ENCODE measurements at regions not wholly inside any gene's neighbourhood (a gene's known extent, or its start where the extent isn't known, plus 50 kb on each side); places are given as distances from the start of the nearest gene placed in this dataset.

DNA sequence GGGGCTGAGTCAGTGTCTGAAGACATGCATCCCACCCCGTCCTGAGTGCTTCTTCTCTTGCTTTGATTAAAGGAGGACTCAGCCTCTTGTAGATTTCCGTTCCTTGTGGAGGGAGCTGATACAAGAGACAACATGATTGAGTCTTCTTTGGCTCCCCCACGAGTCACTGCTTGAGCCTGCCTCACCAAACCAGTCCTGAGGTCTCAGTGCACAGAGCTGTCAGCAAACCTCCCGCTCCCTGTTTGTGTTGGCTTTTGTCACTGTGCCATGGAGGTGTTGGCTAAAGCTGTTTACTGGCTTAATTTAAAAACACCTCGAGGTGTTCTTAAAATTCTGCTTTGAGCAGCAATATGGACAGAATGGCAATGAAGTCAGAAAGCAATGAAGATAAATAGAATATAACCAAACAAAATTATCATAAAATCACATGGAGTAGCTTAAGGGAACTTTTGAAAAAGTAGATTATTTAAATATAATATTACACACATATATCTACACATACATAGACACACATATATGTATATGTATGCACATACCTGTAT is 234.1 kb upstream of the ANKRD55 start:
- H3K4me1 Mint-ChIP-seq, result peaks cover 0 to 4% (median 0%) of the 10 kb centered on the region in 3 donors
- H3K36me3 Mint-ChIP-seq, result peaks cover 0 to 2% (median 0%) of the 10 kb centered on the region in 3 donors
- Histone ChIP-seq H3K4me3 (ENCODE audit: low read length) (no peak overlapping the region), H3K4me1 (ENCODE audit: insufficient read depth, low read length) (no peaks in the 10 kb centered on the region), H3K9me3 (ENCODE audit: low read length) (no peaks in the 10 kb centered on the region), H3K36me3 (ENCODE audit: insufficient read depth, low read length) (no peaks in the 10 kb centered on the region), H3K27ac (ENCODE audit: low read depth, low read length) (no peak overlapping the region), H3K27me3 (ENCODE audit: insufficient read depth, low read length, poor library complexity, severe bottlenecking) (no peaks in the 10 kb centered on the region)
- CTCF ChIA-PET, result no interaction called here
- no peak for DNase-seq
- H3K4me3 Mint-ChIP-seq, result no peak overlapping the region
- H3K27me3 Mint-ChIP-seq, result peaks cover 7 to 17% of the 10 kb centered on the region in 2 donors
- no peaks in the 10 kb centered on the region for H3K9me3 Mint-ChIP-seq
- POLR2A ChIA-PET, result no interaction called here
- no peak overlapping the region for H3K27ac Mint-ChIP-seq

DNA sequence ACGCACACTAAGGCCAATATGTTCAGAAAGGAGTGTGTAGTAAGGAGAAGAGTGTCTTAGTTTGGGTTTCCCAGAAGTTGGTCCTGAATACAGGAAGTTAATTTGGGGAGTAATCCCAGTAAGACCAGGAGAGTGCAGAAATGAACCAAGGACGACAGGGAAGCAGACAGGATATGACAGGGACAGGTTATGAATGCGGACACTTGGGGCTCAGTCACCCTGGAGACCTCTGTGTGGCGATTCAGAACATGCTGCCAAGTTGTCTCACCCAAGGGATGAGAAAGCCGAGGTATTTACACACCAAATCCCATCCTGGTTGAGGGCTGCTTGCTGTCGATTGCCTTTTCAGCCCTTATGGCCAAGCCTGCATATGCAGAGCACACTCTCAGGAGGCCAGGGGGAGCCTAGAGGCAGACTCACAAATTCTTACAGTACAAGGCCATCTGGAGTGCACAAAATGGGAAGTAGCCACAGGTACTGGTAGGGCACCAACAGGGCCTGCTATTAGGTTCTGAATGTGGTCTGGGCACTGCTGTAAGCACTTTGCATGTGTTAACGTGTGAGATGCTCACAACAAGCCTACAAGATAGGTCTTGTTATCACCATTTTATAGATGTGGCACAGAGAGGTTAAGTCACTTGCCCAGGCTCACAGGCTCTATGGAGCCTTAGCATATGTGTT is 233.1 kb upstream of the ANKRD55 start:
- CTCF ChIA-PET, result no interaction called here
- Histone ChIP-seq H3K4me3 (ENCODE audit: low read length) (no peak overlapping the region), H3K27ac (ENCODE audit: low read depth, low read length) (no peak overlapping the region), H3K4me1 (ENCODE audit: insufficient read depth, low read length) (no peaks in the 10 kb centered on the region), H3K27me3 (ENCODE audit: insufficient read depth, low read length, poor library complexity, severe bottlenecking) (no peaks in the 10 kb centered on the region), H3K36me3 (ENCODE audit: insufficient read depth, low read length) (no peaks in the 10 kb centered on the region), H3K9me3 (ENCODE audit: low read length) (no peaks in the 10 kb centered on the region)
- Mint-ChIP-seq H3K27me3 (peaks cover 7 to 17% of the 10 kb centered on the region in 2 donors), H3K4me1 (peaks cover 0 to 4% (median 0%) of the 10 kb centered on the region in 3 donors), H3K4me3 (no peak overlapping the region), H3K9me3 (no peaks in the 10 kb centered on the region), H3K27ac (no peak overlapping the region), H3K36me3 (peaks cover 0 to 2% (median 0%) of the 10 kb centered on the region in 3 donors)
- DNase-seq, result no peak
- POLR2A ChIA-PET, result no interaction called here

DNA sequence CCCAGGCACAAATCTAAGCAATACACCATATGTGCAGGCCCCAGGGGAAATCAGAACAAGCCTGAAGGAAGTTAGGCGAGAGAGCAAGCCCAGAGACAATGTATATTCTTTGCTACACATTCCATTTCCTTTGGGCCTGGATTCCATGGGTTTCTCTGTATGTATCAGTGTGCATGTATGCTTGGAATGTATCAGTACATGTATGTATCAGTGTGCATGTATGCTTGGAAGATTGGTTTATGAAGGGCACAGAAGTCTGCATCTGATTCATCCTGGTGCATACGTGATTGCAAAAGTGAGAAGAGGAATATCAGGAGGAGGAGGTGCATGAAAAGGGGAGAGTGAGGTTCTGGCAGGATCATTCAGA is 232.6 kb upstream of the ANKRD55 start:
- ChIA-PET CTCF (no interaction called here), POLR2A (no interaction called here)
- H3K27ac Mint-ChIP-seq, result no peak overlapping the region
- Histone ChIP-seq H3K27me3 (ENCODE audit: insufficient read depth, low read length, poor library complexity, severe bottlenecking) (no peaks in the 10 kb centered on the region), H3K36me3 (ENCODE audit: insufficient read depth, low read length) (no peaks in the 10 kb centered on the region), H3K9me3 (ENCODE audit: low read length) (no peaks in the 10 kb centered on the region), H3K4me3 (ENCODE audit: low read length) (no peak overlapping the region), H3K27ac (ENCODE audit: low read depth, low read length) (no peak overlapping the region), H3K4me1 (ENCODE audit: insufficient read depth, low read length) (no peaks in the 10 kb centered on the region)
- H3K4me1 Mint-ChIP-seq, result peaks cover 0 to 4% (median 0%) of the 10 kb centered on the region in 3 donors
- peaks cover 0 to 2% (median 0%) of the 10 kb centered on the region in 3 donors for H3K36me3 Mint-ChIP-seq
- H3K27me3 Mint-ChIP-seq, result peaks cover 7 to 17% of the 10 kb centered on the region in 2 donors
- no peak overlapping the region for H3K4me3 Mint-ChIP-seq
- H3K9me3 Mint-ChIP-seq, result no peaks in the 10 kb centered on the region
- DNase-seq, result no peak

DNA sequence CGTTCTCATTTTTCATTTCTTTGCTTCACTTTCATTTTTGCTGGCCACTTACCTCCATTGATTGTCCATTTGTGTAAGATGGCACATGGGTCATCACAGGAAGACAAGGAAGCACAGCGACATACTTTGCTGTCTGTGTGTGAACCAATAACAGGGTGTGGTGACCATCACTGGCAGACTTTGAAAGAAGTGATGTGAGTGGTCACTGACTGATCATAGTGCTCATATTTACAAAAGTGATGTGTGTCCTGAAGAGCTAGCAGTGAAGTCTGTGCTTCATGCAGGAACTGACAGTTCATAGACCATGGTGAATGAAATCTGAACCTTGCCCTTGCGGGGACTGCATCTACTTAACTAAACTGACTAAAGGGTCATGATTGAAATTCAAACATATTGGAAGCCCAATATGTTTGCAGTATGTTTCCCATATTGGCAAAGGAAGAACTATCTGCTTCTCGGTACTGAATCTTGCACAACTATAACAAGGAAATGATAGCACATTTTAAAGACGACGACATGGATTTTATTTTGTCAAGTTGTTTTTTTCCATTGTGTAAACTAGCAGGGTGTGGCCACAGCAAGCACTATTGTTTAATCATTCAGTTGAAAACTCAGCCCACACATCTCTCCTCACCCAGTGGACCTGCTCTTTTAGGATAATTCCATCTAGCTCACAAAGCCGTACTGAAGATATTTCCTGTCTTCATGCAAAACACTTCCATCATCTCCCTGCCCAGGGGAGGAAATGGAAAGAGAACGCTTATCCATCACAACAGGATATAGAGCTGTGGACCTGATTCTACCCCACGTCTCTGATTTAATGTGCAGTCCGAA is 232.0 kb upstream of the ANKRD55 start:
- DNase-seq, result no peak
- Histone ChIP-seq H3K4me1 (ENCODE audit: insufficient read depth, low read length) (no peaks in the 10 kb centered on the region), H3K27me3 (ENCODE audit: insufficient read depth, low read length, poor library complexity, severe bottlenecking) (no peaks in the 10 kb centered on the region), H3K9me3 (ENCODE audit: low read length) (no peaks in the 10 kb centered on the region), H3K4me3 (ENCODE audit: low read length) (no peak overlapping the region), H3K36me3 (ENCODE audit: insufficient read depth, low read length) (no peaks in the 10 kb centered on the region), H3K27ac (ENCODE audit: low read depth, low read length) (no peak overlapping the region)
- peaks cover 0 to 2% (median 0%) of the 10 kb centered on the region in 3 donors for H3K36me3 Mint-ChIP-seq
- peaks cover 7 to 17% of the 10 kb centered on the region in 2 donors for H3K27me3 Mint-ChIP-seq
- H3K9me3 Mint-ChIP-seq, result no peaks in the 10 kb centered on the region
- no peak overlapping the region for H3K4me3 Mint-ChIP-seq
- no peak overlapping the region for H3K27ac Mint-ChIP-seq
- ChIA-PET CTCF (no interaction called here), POLR2A (no interaction called here)
- no peaks in the 10 kb centered on the region for H3K4me1 Mint-ChIP-seq

DNA sequence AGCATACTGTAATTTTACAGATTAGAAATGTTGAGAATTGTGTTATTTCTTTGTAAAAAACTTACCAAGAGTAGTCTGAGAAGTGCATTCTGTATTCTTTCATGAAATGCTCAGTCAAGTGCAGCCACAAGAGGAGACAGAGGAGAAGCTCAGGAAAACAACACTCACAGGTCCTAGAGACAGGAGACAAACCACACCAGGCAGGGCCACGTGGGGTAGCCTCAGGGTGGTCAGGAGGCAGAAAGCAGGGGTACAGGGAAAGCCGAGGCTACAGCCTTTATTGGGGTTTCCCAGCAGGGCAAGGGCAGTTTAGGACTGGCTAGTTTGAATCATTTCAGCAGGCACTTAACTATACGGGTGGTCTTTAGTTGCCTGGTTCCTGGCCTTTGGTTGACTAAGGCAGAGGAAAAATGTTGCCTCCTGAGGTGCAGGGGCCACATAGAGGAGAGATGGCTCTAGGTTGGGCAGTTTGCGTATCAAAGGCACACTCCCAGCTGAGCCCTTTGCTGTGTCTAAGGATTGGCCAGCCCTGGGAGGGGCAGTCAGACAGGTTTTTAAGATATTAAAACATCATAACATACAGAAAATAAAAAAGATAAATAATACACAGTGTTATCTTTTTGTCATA is 230.9 kb upstream of the ANKRD55 start:
- Mint-ChIP-seq H3K27ac (no peak overlapping the region), H3K4me1 (no peaks in the 10 kb centered on the region), H3K4me3 (no peak overlapping the region), H3K27me3 (peaks cover 7 to 17% of the 10 kb centered on the region in 2 donors), H3K9me3 (no peaks in the 10 kb centered on the region), H3K36me3 (peaks cover 0 to 2% (median 0%) of the 10 kb centered on the region in 3 donors)
- H3K4me3 ChIP-seq (ENCODE audit: low read length), result no peak overlapping the region
- no peaks in the 10 kb centered on the region for H3K27me3 ChIP-seq (ENCODE audit: insufficient read depth, low read length, poor library complexity, severe bottlenecking)
- no peaks in the 10 kb centered on the region for H3K36me3 ChIP-seq (ENCODE audit: insufficient read depth, low read length)
- POLR2A ChIA-PET, result no interaction called here
- no peaks in the 10 kb centered on the region for H3K4me1 ChIP-seq (ENCODE audit: insufficient read depth, low read length)
- H3K9me3 ChIP-seq (ENCODE audit: low read length), result no peaks in the 10 kb centered on the region
- no peak overlapping the region for H3K27ac ChIP-seq (ENCODE audit: low read depth, low read length)
- CTCF ChIA-PET, result no interaction called here
- no peak for DNase-seq

DNA sequence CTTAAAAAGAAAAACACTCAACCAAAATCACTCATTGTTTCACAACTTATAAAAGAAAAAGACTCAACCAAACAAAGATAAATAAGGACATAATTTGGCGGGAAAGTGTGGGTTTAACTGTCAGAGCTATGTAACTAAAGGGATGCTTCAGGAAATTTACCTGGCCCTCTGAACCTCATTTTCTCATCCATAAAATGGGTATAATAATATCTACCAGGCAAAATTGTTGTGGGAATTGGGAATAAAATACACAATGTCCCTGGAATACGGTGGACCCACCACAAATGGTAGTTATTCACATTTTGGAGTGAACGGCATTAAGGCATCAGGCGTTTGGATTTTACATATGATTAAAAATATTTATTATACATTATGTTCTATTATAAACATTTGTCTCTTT is 228.5 kb upstream of the ANKRD55 start:
- H3K27me3 Mint-ChIP-seq, result peaks cover 6 to 10% of the 10 kb centered on the region in 2 donors
- Histone ChIP-seq H3K27me3 (ENCODE audit: insufficient read depth, low read length, poor library complexity, severe bottlenecking) (no peaks in the 10 kb centered on the region), H3K27ac (ENCODE audit: low read depth, low read length) (no peak overlapping the region), H3K4me3 (ENCODE audit: low read length) (no peak overlapping the region), H3K4me1 (ENCODE audit: insufficient read depth, low read length) (no peaks in the 10 kb centered on the region), H3K9me3 (ENCODE audit: low read length) (no peaks in the 10 kb centered on the region), H3K36me3 (ENCODE audit: insufficient read depth, low read length) (no peaks in the 10 kb centered on the region)
- H3K4me3 Mint-ChIP-seq, result no peak overlapping the region
- H3K4me1 Mint-ChIP-seq, result no peaks in the 10 kb centered on the region
- DNase-seq, result no peak
- POLR2A ChIA-PET, result no interaction called here
- CTCF ChIA-PET, result no interaction called here
- H3K36me3 Mint-ChIP-seq, result peaks cover 0 to 2% (median 0%) of the 10 kb centered on the region in 3 donors
- H3K27ac Mint-ChIP-seq, result no peak overlapping the region
- no peaks in the 10 kb centered on the region for H3K9me3 Mint-ChIP-seq

DNA sequence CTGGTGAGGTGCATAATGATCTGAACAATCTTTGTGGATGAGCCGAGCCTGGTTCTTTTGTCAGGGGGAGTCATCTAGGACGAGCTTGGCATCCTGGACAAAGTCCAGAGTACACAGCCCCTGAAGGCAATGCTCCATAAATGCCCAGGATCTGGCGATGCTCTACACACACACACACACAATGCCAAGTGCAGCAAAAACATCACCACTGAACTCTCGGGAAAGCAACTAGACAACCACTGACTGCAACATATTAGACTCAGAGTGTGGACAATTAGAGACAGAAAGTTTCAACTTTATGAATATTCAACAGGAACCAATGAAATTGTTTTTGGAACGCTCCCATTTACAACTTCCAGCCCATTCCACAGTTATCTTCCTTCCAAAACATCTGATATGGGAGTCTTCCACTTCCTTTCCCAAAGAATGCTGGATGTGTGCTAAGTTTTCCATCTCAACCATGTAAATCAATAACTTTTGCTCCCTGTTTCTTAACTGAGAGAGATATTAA is 227.6 kb upstream of the ANKRD55 start:
- Histone ChIP-seq H3K27ac (ENCODE audit: low read depth, low read length) (no peak overlapping the region), H3K27me3 (ENCODE audit: insufficient read depth, low read length, poor library complexity, severe bottlenecking) (no peaks in the 10 kb centered on the region), H3K4me3 (ENCODE audit: low read length) (no peak overlapping the region), H3K9me3 (ENCODE audit: low read length) (no peaks in the 10 kb centered on the region), H3K36me3 (ENCODE audit: insufficient read depth, low read length) (no peaks in the 10 kb centered on the region), H3K4me1 (ENCODE audit: insufficient read depth, low read length) (no peaks in the 10 kb centered on the region)
- H3K27ac Mint-ChIP-seq, result no peak overlapping the region
- ChIA-PET POLR2A (no interaction called here), CTCF (no interaction called here)
- no peak for DNase-seq
- no peaks in the 10 kb centered on the region for H3K4me1 Mint-ChIP-seq
- peaks cover 0 to under 1% (median 0%) of the 10 kb centered on the region in 3 donors for H3K36me3 Mint-ChIP-seq
- H3K9me3 Mint-ChIP-seq, result no peaks in the 10 kb centered on the region
- H3K27me3 Mint-ChIP-seq, result peaks cover 10% of the 10 kb centered on the region in 2 donors
- H3K4me3 Mint-ChIP-seq, result no peak overlapping the region

DNA sequence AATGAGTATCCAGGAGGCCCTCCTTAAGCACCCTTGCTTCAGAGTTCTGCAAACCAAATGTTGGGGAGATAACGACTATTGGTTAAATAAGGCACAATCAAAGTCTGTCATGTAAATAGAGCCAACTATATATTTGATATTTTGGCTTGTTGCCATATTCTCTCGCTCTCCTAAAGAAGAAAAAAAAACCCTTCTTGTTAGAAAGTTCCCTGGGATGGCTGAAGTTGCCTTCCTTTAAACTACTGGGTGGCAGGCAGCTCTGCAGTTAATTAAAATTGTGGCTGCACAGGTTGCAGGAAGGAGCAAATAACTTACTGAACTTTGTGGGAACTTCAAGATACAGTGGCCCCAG is 227.0 kb upstream of the ANKRD55 start:
- Mint-ChIP-seq H3K9me3 (no peaks in the 10 kb centered on the region), H3K27me3 (peaks cover 8 to 11% of the 10 kb centered on the region in 2 donors), H3K27ac (no peak overlapping the region), H3K36me3 (no peaks in the 10 kb centered on the region), H3K4me3 (no peak overlapping the region), H3K4me1 (no peaks in the 10 kb centered on the region)
- Histone ChIP-seq H3K4me3 (ENCODE audit: low read length) (no peak overlapping the region), H3K9me3 (ENCODE audit: low read length) (no peaks in the 10 kb centered on the region), H3K27ac (ENCODE audit: low read depth, low read length) (no peak overlapping the region), H3K4me1 (ENCODE audit: insufficient read depth, low read length) (no peaks in the 10 kb centered on the region), H3K27me3 (ENCODE audit: insufficient read depth, low read length, poor library complexity, severe bottlenecking) (no peaks in the 10 kb centered on the region), H3K36me3 (ENCODE audit: insufficient read depth, low read length) (no peaks in the 10 kb centered on the region)
- POLR2A ChIA-PET, result no interaction called here
- CTCF ChIA-PET, result no interaction called here
- DNase-seq, result no peak
